ENCODE measurements at regions not wholly inside any gene's neighbourhood (a gene's known extent, or its start where the extent isn't known, plus 50 kb on each side); places are given as distances from the start of the nearest gene placed in this dataset.

- Histone ChIP-seq H4K5ac (ENCODE audit: insufficient read length, low read depth, low read length) (no peak overlapping the region), H3K14ac (ENCODE audit: insufficient read depth, low read length) (no peak overlapping the region), H2BK5ac (ENCODE audit: insufficient read length, low read length) (no peak overlapping the region), H2BK20ac (ENCODE audit: low read depth, low read length, poor library complexity, severe bottlenecking) (no peak overlapping the region), H2AK5ac (ENCODE audit: insufficient read length, low read length) (no peak overlapping the region), H3K56ac (ENCODE audit: insufficient read length, low read depth, low read length) (no peak overlapping the region), H2AFZ (ENCODE audit: low read length) (no peak overlapping the region), H3K27ac (ENCODE audit: insufficient read length, low read depth, low read length) (no peak overlapping the region), H3K4ac (ENCODE audit: low read depth, low read length) (no peak overlapping the region), H3K18ac (ENCODE audit: insufficient read length, low read depth, low read length) (no peak overlapping the region), H4K91ac (ENCODE audit: insufficient read length, low read depth, low read length) (no peak overlapping the region), H3K4me2 (ENCODE audit: insufficient read depth, insufficient read length, low read length) (no peak overlapping the region), H3K79me2 (ENCODE audit: insufficient read depth, low read length) (no peaks in the 10 kb centered on the region), H2BK12ac (ENCODE audit: insufficient read length, low read depth, low read length) (no peak overlapping the region), H3K9ac (ENCODE audit: extremely low read depth, insufficient read length, low read length) (no peak overlapping the region), H3K23ac (ENCODE audit: insufficient read length, low read depth, low read length) (no peak overlapping the region), H3K23me2 (ENCODE audit: insufficient read length, low read depth, low read length, poor library complexity, severe bottlenecking) (no peaks in the 10 kb centered on the region), H4K20me1 (ENCODE audit: control insufficient read depth, insufficient read depth, insufficient read length) (no peaks in the 10 kb centered on the region), H3K27me3 (ENCODE audit: insufficient read depth, low read length) (no peaks in the 10 kb centered on the region), H4K8ac (replicated peaks; ENCODE audit: insufficient read length, low read depth, low read length) (no peak overlapping the region), H3T11ph (ENCODE audit: low read length) (no peak overlapping the region), H3K79me1 (ENCODE audit: insufficient read depth, low read depth, low read length, poor library complexity, severe bottlenecking) (no peaks in the 10 kb centered on the region), H3K9me3 (ENCODE audit: control insufficient read depth, low read depth, low read length) (no peaks in the 10 kb centered on the region), H3K4me1 (ENCODE audit: insufficient read depth, low read length) (no peaks in the 10 kb centered on the region), H2BK120ac (ENCODE audit: low read depth, low read length, poor library complexity, severe bottlenecking) (no peak overlapping the region), H2BK15ac (ENCODE audit: low read depth, low read length) (no peak overlapping the region)
- peaks cover 2 to 3% of the 10 kb centered on the region in 2 experiments; a peak in 2 of 5 replicates for H3K9me3 Mint-ChIP-seq
- H3K27ac Mint-ChIP-seq: no peak overlapping the region; a peak in 1 of 7 replicates
- peaks cover 8% of the 10 kb centered on the region in 2 experiments for H3K4me1 Mint-ChIP-seq
- TF ChIP-seq CTCF (conservative IDR thresholded peaks at IDR 0.05): no peak
- no peak for DNase-seq
- WGBS (ENCODE audit: extremely low coverage, insufficient read length, low lambda C conversion rate): no CpG with 5 or more reads among the region's 8 CpGs
- peaks cover 0 to 5% (median 0%) of the 10 kb centered on the region in 3 experiments; a peak in 2 of 7 replicates for H3K36me3 Mint-ChIP-seq (ENCODE audit: insufficient read depth in 1 of 3, low read depth in 3 of 3)
- no peak overlapping the region for H3K4me3 Mint-ChIP-seq
- no peaks in the 10 kb centered on the region for H3K27me3 Mint-ChIP-seq (ENCODE audit: low read depth)
Observed at GRCh38 chr10:3969876-3970666, 185.1 kb upstream of the KLF6 start.
